Posterior vena cava (tissue), 2 donors: ENCODE measurements at regions not wholly inside any gene's neighbourhood (a gene's known extent, or its start where the extent isn't known, plus 50 kb on each side); places are given as distances from the start of the nearest gene placed in this dataset.

Source experiments
- DNase-seq: peaks from one replicate; pipeline ENCODE4 v3.0.0-alpha.2; 2020; ENCODE audit warnings: low spot score
- intact Hi-C, 2 donors: fragments of 100-400 bp; cut with DNase I; formaldehyde crosslinking; loops; one replicate each; pipeline versions ENCODE4 v1.14.1 to v1.14.2; 2022 to 2023
- donor health status: DM: yes; HTN: yes; CAD: no.
- donor health status: DM: yes; HTN: yes; CAD: no.

DNA sequence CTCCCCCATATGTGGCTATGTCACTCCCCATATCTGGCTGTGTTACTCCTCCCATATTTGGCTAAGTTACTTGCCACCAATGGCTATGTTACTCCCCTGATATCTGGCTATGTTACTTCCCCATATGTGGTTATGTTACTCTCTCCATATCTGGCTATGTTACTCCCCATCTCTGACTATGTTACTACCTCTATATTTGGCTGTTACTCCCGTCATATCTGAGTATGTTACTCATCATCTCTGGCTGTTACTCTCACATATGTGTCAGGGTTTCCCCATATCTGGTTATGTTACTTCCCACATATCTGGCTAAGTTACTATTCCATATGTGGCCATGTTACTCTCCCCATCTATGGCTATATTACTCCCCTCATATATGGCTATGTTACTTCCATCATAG is 50.3 kb upstream of the MAP10 start:
- intact Hi-C loops, result no loop called here
- DNase-seq, result no peak
